Thoracic aorta (tissue), 2 donors: ENCODE measurements at regions not wholly inside any gene's neighbourhood (a gene's known extent, or its start where the extent isn't known, plus 50 kb on each side); places are given as distances from the start of the nearest gene placed in this dataset.

ENCODE experiments used
- ATAC-seq: fragments of 150-250 bp; one replicate; pipeline ENCODE4 v1.8.0; 2017; ENCODE audit warnings: low read depth; ENCODE audit not compliant: insufficient number of reproducible peaks, low FRiP score
- DNase-seq: peaks from one replicate; pipeline ENCODE4 v3.0.0-alpha.2; 2020; ENCODE audit warnings: low spot score
- H3K27ac ChIP-seq, 2 donors: fragments of 200-600 bp; sonication (generic); 1 replicate in 1 of 2; 2 replicates in 1 of 2; pipeline ENCODE4 v1.5.1; 2016; ENCODE audit warnings: mild to moderate bottlenecking in 2 of 2, moderate library complexity in 2 of 2
- H3K27me3 ChIP-seq: fragments of 200-600 bp; sonication (generic); replicated peaks from 2 replicates; pipeline ENCODE4 v1.6.0; 2016; ENCODE audit warnings: mild to moderate bottlenecking; ENCODE audit not compliant: insufficient read depth
- H3K36me3 ChIP-seq: fragments of 200-600 bp; sonication (generic); one replicate; pipeline ENCODE4 v1.5.1; 2016
- H3K4me1 ChIP-seq, 2 donors: fragments of 200-600 bp; sonication (generic); 1 replicate in 1 of 2; 2 replicates in 1 of 2; pipeline versions ENCODE4 v1.5.1 to v1.6.0; 2016; ENCODE audit warnings: low read depth in 2 of 2, mild to moderate bottlenecking in 1 of 2; ENCODE audit not compliant: control insufficient read depth in 1 of 2
- H3K4me3 ChIP-seq: fragments of 200-600 bp; sonication (generic); 2 replicates; pipeline ENCODE4 v1.5.1; 2016; ENCODE audit warnings: mild to moderate bottlenecking
- H3K9me3 ChIP-seq: fragments of 200-600 bp; sonication (generic); 2 replicates; pipeline ENCODE4 v1.5.1; 2016
- TF ChIP-seq, protein P1 (sequence below): fragments of 200-600 bp; sonication (generic); IDR thresholded peaks from one replicate; pipeline ENCODE4 v1.5.1; 2019; ENCODE audit warnings: antibody characterized with exemption

DNA sequence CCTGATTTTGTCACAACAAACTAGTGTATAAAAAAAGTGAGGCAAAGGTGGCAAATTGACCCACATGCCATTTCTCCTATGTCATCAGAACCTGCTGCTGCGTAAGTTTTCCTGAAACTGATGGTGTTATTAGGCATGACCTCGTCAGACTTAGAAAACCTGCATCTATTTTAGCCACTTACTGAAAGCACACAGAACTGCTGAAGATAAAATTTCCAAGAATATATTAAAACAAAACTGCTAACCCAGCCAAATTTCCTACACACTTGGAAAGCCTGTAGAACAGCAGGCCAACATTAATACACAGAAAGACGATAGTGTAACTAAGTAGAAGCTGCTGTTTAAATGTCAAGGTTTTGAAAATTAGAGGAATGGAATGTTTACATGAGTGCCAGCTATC is 674.5 kb upstream of the CXADR start:
- Histone ChIP-seq H3K27me3 (no peaks in the 10 kb centered on the region), H3K4me3 (no peak overlapping the region), H3K4me1 (peaks cover 0 to 20% of the 10 kb centered on the region in 2 donors), H3K9me3 (no peaks in the 10 kb centered on the region), H3K36me3 (no peaks in the 10 kb centered on the region), H3K27ac (no peak overlapping the region)
- DNase-seq: no peak
- ATAC-seq: no peak
- TF ChIP-seq, protein P1, sequence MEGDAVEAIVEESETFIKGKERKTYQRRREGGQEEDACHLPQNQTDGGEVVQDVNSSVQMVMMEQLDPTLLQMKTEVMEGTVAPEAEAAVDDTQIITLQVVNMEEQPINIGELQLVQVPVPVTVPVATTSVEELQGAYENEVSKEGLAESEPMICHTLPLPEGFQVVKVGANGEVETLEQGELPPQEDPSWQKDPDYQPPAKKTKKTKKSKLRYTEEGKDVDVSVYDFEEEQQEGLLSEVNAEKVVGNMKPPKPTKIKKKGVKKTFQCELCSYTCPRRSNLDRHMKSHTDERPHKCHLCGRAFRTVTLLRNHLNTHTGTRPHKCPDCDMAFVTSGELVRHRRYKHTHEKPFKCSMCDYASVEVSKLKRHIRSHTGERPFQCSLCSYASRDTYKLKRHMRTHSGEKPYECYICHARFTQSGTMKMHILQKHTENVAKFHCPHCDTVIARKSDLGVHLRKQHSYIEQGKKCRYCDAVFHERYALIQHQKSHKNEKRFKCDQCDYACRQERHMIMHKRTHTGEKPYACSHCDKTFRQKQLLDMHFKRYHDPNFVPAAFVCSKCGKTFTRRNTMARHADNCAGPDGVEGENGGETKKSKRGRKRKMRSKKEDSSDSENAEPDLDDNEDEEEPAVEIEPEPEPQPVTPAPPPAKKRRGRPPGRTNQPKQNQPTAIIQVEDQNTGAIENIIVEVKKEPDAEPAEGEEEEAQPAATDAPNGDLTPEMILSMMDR: no peak

DNA sequence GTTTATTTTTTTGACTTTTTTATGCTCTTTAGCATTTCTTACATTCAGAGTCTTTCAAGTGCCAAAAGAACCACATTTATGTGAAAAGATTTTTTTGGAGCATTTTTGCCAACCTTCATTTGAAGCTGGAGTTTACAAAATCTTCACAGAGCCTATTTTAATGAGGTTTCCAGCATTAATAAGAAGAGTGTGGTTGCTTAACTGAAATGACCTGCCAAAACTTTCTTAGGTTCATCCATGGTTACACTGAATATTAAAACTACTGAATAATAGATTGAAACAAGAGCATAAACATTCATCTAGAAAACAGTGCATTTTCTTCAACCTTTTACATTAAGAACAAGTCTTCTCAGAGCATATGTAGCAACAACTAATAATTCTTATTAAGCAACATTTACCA is 672.3 kb upstream of the CXADR start:
- no peak for ATAC-seq
- DNase-seq: no peak
- no peak overlapping the region for H3K27ac ChIP-seq
- H3K4me3 ChIP-seq: no peak overlapping the region
- TF ChIP-seq, protein P1: no peak
- no peaks in the 10 kb centered on the region for H3K9me3 ChIP-seq
- no peaks in the 10 kb centered on the region for H3K36me3 ChIP-seq
- H3K27me3 ChIP-seq: no peaks in the 10 kb centered on the region
- peaks cover 0 to 20% of the 10 kb centered on the region in 2 donors for H3K4me1 ChIP-seq

DNA sequence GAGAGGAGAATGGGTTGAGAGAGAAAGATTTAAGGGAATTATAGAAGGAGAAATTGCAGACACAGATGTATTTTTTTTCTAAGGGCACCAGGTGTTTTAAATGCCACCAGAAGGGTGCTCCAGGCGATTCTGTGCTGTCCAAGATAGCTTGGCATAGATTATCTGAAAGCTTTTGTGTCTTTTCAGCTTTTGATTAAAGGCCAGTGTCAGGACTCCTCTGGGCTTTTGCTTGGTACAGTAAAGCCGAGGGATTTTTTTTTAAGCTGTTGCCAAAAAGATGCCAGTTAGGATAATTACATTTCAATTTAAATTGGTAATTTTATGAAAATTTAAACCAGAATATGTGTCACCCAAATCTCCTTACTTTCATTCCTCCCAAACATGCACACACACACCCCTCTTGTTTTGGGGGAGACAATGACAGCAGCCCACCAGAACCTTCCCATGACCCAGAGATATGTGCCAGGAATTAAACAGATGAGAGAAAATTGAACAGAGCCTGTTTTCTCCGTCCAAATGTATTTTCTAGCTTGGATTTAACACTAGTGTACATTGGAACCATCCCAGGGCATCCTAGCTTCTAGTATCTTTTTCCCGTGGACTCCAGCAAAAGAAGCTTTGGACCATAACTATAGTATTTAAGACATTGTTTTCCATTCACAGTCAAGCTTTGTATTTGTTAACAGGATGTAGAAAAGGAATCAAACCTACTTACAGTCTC is 670.7 kb upstream of the CXADR start:
- ATAC-seq: no peak
- TF ChIP-seq, protein P1: no peak
- Histone ChIP-seq H3K9me3 (no peaks in the 10 kb centered on the region), H3K4me3 (no peak overlapping the region), H3K4me1 (peaks cover 0 to 20% of the 10 kb centered on the region in 2 donors), H3K27ac (no peak overlapping the region), H3K36me3 (no peaks in the 10 kb centered on the region), H3K27me3 (no peaks in the 10 kb centered on the region)
- no peak for DNase-seq

DNA sequence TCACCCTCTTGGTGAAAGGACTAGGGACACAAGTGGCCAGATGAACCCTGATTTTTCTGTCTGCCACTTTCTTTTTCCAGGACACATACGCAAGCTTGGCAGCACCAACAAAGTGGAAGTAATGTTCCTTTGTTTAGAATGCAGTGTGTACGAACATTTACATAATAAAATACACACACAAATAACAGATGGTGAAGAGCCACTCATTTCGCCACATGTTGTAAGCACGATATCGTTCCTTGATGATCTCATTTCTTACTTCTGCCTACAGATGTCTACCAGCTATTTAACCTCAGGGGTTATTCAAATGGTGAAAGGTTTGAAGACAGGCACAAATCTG is 670.2 kb upstream of the CXADR start:
- H3K36me3 ChIP-seq: no peaks in the 10 kb centered on the region
- peaks cover 0 to 15% of the 10 kb centered on the region in 2 donors for H3K4me1 ChIP-seq
- H3K4me3 ChIP-seq: no peak overlapping the region
- TF ChIP-seq, protein P1: no peak
- DNase-seq: no peak
- H3K27ac ChIP-seq: no peak overlapping the region
- H3K9me3 ChIP-seq: no peaks in the 10 kb centered on the region
- ATAC-seq: no peak
- H3K27me3 ChIP-seq: no peaks in the 10 kb centered on the region

DNA sequence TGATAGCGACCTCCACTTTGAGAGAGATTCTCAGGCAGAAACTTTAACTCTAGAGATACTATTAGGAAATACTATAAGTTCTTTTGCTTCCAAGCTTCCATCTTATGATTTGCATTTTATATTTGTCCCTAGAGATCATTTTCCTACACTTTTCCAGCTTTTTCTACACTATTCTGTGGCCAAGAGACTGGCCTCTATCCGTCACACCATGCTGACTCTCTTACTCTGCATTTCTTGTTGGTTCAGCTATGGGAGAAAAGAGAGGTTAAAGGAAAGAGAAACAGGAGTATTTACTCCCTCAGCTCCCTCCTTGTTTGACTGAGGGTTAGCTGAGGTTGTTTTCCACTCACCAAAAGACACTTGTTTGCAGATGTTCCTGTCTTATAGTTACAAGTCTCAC is 665.6 kb upstream of the CXADR start:
- Histone ChIP-seq H3K27me3 (no peaks in the 10 kb centered on the region), H3K9me3 (no peaks in the 10 kb centered on the region), H3K27ac (no peak overlapping the region), H3K4me1 (no peaks in the 10 kb centered on the region), H3K4me3 (no peak overlapping the region), H3K36me3 (no peaks in the 10 kb centered on the region)
- TF ChIP-seq, protein P1: no peak
- ATAC-seq (no peak), DNase-seq (no peak)
